ENCODE measurements at regions not wholly inside any gene's neighbourhood (a gene's known extent, or its start where the extent isn't known, plus 50 kb on each side); places are given as distances from the start of the nearest gene placed in this dataset.
"Not testable (repeated sequence)": the region's sequence is repeated elsewhere in the genome, so short reads cannot be mapped to it uniquely, and the experiment has no call there.

DNA sequence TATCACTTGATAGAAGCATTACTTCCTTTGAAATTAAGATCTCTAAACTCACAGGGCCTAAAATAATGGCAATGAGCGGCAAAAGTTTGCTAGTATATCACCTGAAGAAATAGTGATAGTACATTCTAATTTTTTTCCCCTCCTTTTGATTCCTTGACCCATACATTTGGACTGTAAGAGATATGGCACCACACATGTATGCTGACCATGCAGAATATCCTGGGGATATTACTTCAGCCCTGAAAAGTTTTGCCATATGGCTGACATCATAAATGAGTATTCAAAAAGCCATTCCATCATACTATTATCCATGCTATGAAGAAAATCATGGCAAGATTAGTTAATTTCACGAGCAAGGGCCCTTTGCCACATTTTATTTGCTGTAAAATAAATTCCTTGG, 576.9 kb downstream of the KCNT2 start:
- TF ChIP-seq, protein P1, sequence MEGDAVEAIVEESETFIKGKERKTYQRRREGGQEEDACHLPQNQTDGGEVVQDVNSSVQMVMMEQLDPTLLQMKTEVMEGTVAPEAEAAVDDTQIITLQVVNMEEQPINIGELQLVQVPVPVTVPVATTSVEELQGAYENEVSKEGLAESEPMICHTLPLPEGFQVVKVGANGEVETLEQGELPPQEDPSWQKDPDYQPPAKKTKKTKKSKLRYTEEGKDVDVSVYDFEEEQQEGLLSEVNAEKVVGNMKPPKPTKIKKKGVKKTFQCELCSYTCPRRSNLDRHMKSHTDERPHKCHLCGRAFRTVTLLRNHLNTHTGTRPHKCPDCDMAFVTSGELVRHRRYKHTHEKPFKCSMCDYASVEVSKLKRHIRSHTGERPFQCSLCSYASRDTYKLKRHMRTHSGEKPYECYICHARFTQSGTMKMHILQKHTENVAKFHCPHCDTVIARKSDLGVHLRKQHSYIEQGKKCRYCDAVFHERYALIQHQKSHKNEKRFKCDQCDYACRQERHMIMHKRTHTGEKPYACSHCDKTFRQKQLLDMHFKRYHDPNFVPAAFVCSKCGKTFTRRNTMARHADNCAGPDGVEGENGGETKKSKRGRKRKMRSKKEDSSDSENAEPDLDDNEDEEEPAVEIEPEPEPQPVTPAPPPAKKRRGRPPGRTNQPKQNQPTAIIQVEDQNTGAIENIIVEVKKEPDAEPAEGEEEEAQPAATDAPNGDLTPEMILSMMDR (IDR thresholded peaks at IDR 0.05): not testable (repeated sequence)
- TF ChIP-seq POLR2A (IDR thresholded peaks at IDR 0.05): not testable (repeated sequence)

All from thyroid gland (tissue), 4 donors.